ENCODE measurements at regions not wholly inside any gene's neighbourhood (a gene's known extent, or its start where the extent isn't known, plus 50 kb on each side); places are given as distances from the start of the nearest gene placed in this dataset.

DNA sequence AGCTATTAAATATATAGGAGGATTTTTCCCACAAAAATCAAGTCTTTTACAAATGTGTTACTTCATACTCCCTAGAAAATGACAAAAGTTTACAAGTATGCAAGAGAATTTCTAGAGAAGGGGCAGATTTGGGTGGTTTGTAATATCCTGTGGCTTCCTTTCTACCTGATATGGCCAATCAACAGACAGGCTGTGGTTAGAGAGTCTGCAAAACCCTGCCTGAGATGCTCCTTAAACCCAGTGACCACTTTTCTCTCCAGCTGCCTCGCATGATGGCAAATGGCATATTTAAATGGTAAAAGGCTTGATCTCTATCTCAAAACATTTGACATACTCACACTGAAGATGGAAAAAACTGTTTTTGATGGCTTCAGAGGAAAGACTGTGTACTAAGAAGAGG, 550.1 kb upstream of the ZNF462 start:
- Histone ChIP-seq H3K27me3 (ENCODE audit: insufficient read depth, low read length) (no peaks in the 10 kb centered on the region), H2BK15ac (ENCODE audit: low read depth, low read length) (no peak overlapping the region), H2BK12ac (ENCODE audit: insufficient read length, low read depth, low read length) (no peak overlapping the region), H3K27ac (ENCODE audit: insufficient read length, low read depth, low read length) (no peak overlapping the region), H2AK5ac (ENCODE audit: insufficient read length, low read length) (no peak overlapping the region), H4K20me1 (ENCODE audit: control insufficient read depth, insufficient read depth, insufficient read length) (no peaks in the 10 kb centered on the region), H3K4me2 (ENCODE audit: insufficient read depth, insufficient read length, low read length) (no peak overlapping the region), H3K23ac (ENCODE audit: insufficient read length, low read depth, low read length) (no peak overlapping the region), H4K5ac (ENCODE audit: insufficient read length, low read depth, low read length) (no peak overlapping the region), H2BK5ac (ENCODE audit: insufficient read length, low read length) (no peak overlapping the region), H3K9me3 (ENCODE audit: control insufficient read depth, low read depth, low read length) (no peaks in the 10 kb centered on the region), H3T11ph (ENCODE audit: low read length) (no peak overlapping the region), H4K8ac (replicated peaks; ENCODE audit: insufficient read length, low read depth, low read length) (no peak overlapping the region), H3K18ac (ENCODE audit: insufficient read length, low read depth, low read length) (no peak overlapping the region), H2AFZ (ENCODE audit: low read length) (no peak overlapping the region), H3K56ac (ENCODE audit: insufficient read length, low read depth, low read length) (no peak overlapping the region), H3K79me2 (ENCODE audit: insufficient read depth, low read length) (no peaks in the 10 kb centered on the region), H2BK120ac (ENCODE audit: low read depth, low read length, poor library complexity, severe bottlenecking) (no peak overlapping the region), H4K91ac (ENCODE audit: insufficient read length, low read depth, low read length) (no peak overlapping the region), H3K14ac (ENCODE audit: insufficient read depth, low read length) (no peak overlapping the region), H3K4me1 (ENCODE audit: insufficient read depth, low read length) (peaks cover 5% of the 10 kb centered on the region; the same call in 1 of the 2 replicates), H2BK20ac (ENCODE audit: low read depth, low read length, poor library complexity, severe bottlenecking) (no peak overlapping the region), H3K23me2 (ENCODE audit: insufficient read length, low read depth, low read length, poor library complexity, severe bottlenecking) (no peaks in the 10 kb centered on the region), H3K79me1 (ENCODE audit: insufficient read depth, low read depth, low read length, poor library complexity, severe bottlenecking) (no peaks in the 10 kb centered on the region), H3K4ac (ENCODE audit: low read depth, low read length) (no peak overlapping the region), H3K9ac (ENCODE audit: extremely low read depth, insufficient read length, low read length) (no peak overlapping the region)
- Mint-ChIP-seq H3K36me3 (ENCODE audit: insufficient read depth in 1 of 3, low read depth in 3 of 3) (no peaks in the 10 kb centered on the region; a peak in 1 of 7 replicates), H3K27ac (no peak overlapping the region), H3K9me3 (peaks cover 0 to 3% of the 10 kb centered on the region in 2 experiments; a peak in 1 of 5 replicates), H3K27me3 (ENCODE audit: low read depth) (no peaks in the 10 kb centered on the region), H3K4me1 (peaks cover 17 to 19% of the 10 kb centered on the region in 2 experiments), H3K4me3 (no peak overlapping the region)
- no peak for DNase-seq
- WGBS (ENCODE audit: extremely low coverage, insufficient read length, low lambda C conversion rate): no CpG with 5 or more reads among the region's 1 CpG
- TF ChIP-seq, protein P1, sequence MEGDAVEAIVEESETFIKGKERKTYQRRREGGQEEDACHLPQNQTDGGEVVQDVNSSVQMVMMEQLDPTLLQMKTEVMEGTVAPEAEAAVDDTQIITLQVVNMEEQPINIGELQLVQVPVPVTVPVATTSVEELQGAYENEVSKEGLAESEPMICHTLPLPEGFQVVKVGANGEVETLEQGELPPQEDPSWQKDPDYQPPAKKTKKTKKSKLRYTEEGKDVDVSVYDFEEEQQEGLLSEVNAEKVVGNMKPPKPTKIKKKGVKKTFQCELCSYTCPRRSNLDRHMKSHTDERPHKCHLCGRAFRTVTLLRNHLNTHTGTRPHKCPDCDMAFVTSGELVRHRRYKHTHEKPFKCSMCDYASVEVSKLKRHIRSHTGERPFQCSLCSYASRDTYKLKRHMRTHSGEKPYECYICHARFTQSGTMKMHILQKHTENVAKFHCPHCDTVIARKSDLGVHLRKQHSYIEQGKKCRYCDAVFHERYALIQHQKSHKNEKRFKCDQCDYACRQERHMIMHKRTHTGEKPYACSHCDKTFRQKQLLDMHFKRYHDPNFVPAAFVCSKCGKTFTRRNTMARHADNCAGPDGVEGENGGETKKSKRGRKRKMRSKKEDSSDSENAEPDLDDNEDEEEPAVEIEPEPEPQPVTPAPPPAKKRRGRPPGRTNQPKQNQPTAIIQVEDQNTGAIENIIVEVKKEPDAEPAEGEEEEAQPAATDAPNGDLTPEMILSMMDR (conservative IDR thresholded peaks at IDR 0.05): no peak

All from H9 (cell line).